GM23248 (cell line): ENCODE measurements at regions not wholly inside any gene's neighbourhood (a gene's known extent, or its start where the extent isn't known, plus 50 kb on each side); places are given as distances from the start of the nearest gene placed in this dataset.

ENCODE experiments used
- EZH2 ChIP-seq: fragments of 200-600 bp; sonication (generic); IDR thresholded peaks from 2 replicates; pipeline ENCODE4 v1.6.1; 2018; ENCODE audit warnings: antibody characterized with exemption, mild to moderate bottlenecking; ENCODE audit not compliant: insufficient read depth, poor library complexity, severe bottlenecking
- EZH2phosphoT487 ChIP-seq: fragments of 200-600 bp; sonication (generic); IDR thresholded peaks from 2 replicates; pipeline ENCODE4 v1.6.1; 2018; ENCODE audit warnings: antibody characterized with exemption, moderate library complexity, mild to moderate bottlenecking, low read depth; ENCODE audit not compliant: insufficient read depth

GRCh38 chr2:223282221-223282620, 230.2 kb downstream of the KCNE4 start:
- TF ChIP-seq EZH2 (no peak), EZH2phosphoT487 (no peak)
